OCI-LY7 (cell line): ENCODE measurements at regions not wholly inside any gene's neighbourhood (a gene's known extent, or its start where the extent isn't known, plus 50 kb on each side); places are given as distances from the start of the nearest gene placed in this dataset.

Experiments used
- BruUV-seq: library from RNA; stranded (reverse); fragments of 400-500 nt; replicated peaks from 2 replicates; lab custom pipeline; 2021; lab: Mats Ljungman, UMichigan
- CTCF ChIA-PET: fragments of 300-600 bp; sonication (Branson Sonifier 250); formaldehyde crosslinking; loops from one replicate; lab custom pipeline; 2022; ENCODE audit warnings: antibody characterized with exemption; ENCODE audit not compliant: unreplicated experiment; lab: Charles Lee
- POLR2A ChIA-PET: fragments of 300-600 bp; sonication (Branson Sonifier 250); formaldehyde crosslinking; loops from one replicate; lab custom pipeline; 2022; ENCODE audit warnings: antibody characterized with exemption; lab: Charles Lee
- DNase-seq: peaks from one replicate; pipeline ENCODE4 v3.0.0-alpha.2; 2015; ENCODE audit warnings: low spot score
- H2AFZ ChIP-seq: fragments of 200-600 bp; sonication (generic), shearing (Covaris generic); 2 replicates; pipeline ENCODE4 v1.6.1; 2014; ENCODE audit warnings: mild to moderate bottlenecking, antibody characterized with exemption, low read length, moderate library complexity
- H3K27ac ChIP-seq: fragments of 200-600 bp; sonication (generic); 2 replicates; pipeline ENCODE4 v1.5.1; 2014; ENCODE audit warnings: mixed run types, low read depth, mild to moderate bottlenecking, moderate library complexity, low read length, inconsistent platforms; ENCODE audit not compliant: poor library complexity, severe bottlenecking
- H3K36me3 ChIP-seq: fragments of 200-600 bp; sonication (generic); 2 replicates; pipeline ENCODE4 v1.6.1; 2014; ENCODE audit warnings: mild to moderate bottlenecking, antibody characterized with exemption, low read length, moderate library complexity, mixed read lengths; ENCODE audit not compliant: insufficient read depth
- H3K4me1 ChIP-seq: fragments of 200-600 bp; sonication (generic); 2 replicates; pipeline ENCODE4 v1.5.1; 2014; ENCODE audit warnings: mild to moderate bottlenecking, low read length; ENCODE audit not compliant: insufficient read depth, poor library complexity, severe bottlenecking
- H3K4me2 ChIP-seq: fragments of 200-600 bp; sonication (generic); 2 replicates; pipeline ENCODE4 v1.6.1; 2014; ENCODE audit warnings: mild to moderate bottlenecking, low read length
- H3K4me3 ChIP-seq: fragments of 200-600 bp; sonication (generic); 2 replicates; pipeline ENCODE4 v1.5.1; 2014; ENCODE audit warnings: mild to moderate bottlenecking, low read depth, low read length; ENCODE audit not compliant: poor library complexity, severe bottlenecking
- H3K79me2 ChIP-seq: fragments of 200-600 bp; sonication (generic); 2 replicates; pipeline ENCODE4 v1.6.1; 2016; ENCODE audit warnings: low read depth, mild to moderate bottlenecking, low read length, moderate library complexity, mixed read lengths; ENCODE audit not compliant: insufficient read depth
- H3K9me2 ChIP-seq: fragments of 200-600 bp; sonication (generic); 2 replicates; pipeline ENCODE4 v1.6.1; 2016; ENCODE audit warnings: mild to moderate bottlenecking, low read length, mixed read lengths; ENCODE audit not compliant: insufficient read depth
- H3K9me3 ChIP-seq: fragments of 200-600 bp; sonication (generic); 2 replicates; pipeline ENCODE4 v1.6.1; 2014; ENCODE audit warnings: mild to moderate bottlenecking, mixed run types, low read length, mixed read lengths
- H4K20me1 ChIP-seq: fragments of 200-600 bp; sonication (generic); 2 replicates; pipeline ENCODE4 v1.6.1; 2014; ENCODE audit warnings: mild to moderate bottlenecking, antibody characterized with exemption, low read length, moderate library complexity, mixed read lengths; ENCODE audit not compliant: insufficient read depth
- CTCF ChIP-seq: fragments of 200-600 bp; sonication (generic); conservative IDR thresholded peaks from 2 replicates; pipeline ENCODE4 v1.5.1; 2014; ENCODE audit warnings: mild to moderate bottlenecking, antibody characterized with exemption, low read length, moderate library complexity, mixed read lengths
- EZH2phosphoT487 ChIP-seq: fragments of 200-600 bp; sonication (generic); IDR thresholded peaks from 2 replicates; pipeline ENCODE4 v1.6.1; 2018; ENCODE audit warnings: low read depth, borderline replicate concordance, mild to moderate bottlenecking, mixed run types, antibody characterized with exemption, low read length, moderate library complexity, mixed read lengths
- intact Hi-C: fragments of 100-400 bp; cut with micrococcal nuclease; formaldehyde crosslinking; loops from one replicate; pipeline ENCODE4 v1.10.0; 2022; ENCODE audit not compliant: unreplicated experiment

- no peak overlapping the region for H3K27ac ChIP-seq
- POLR2A ChIA-PET: no interaction called here
- H2AFZ ChIP-seq: no peak overlapping the region
- intact Hi-C loops: no loop called here
- BruUV-seq: no TSS peak
- H3K4me1 ChIP-seq: no peaks in the 10 kb centered on the region
- TF ChIP-seq EZH2phosphoT487 (no peak), CTCF (no peak)
- H4K20me1 ChIP-seq: no peaks in the 10 kb centered on the region
- no peaks in the 10 kb centered on the region for H3K9me2 ChIP-seq
- no peak for DNase-seq
- no peaks in the 10 kb centered on the region for H3K36me3 ChIP-seq
- H3K9me3 ChIP-seq: no peaks in the 10 kb centered on the region
- CTCF ChIA-PET: no interaction called here
- H3K79me2 ChIP-seq: no peaks in the 10 kb centered on the region
- no peak overlapping the region for H3K4me3 ChIP-seq
- no peak overlapping the region for H3K4me2 ChIP-seq
Measured at GRCh38 chr9:126158588-126159429, 167.8 kb upstream of the MVB12B start.

- Histone ChIP-seq H3K27ac (no peak overlapping the region), H3K4me2 (no peak overlapping the region), H3K36me3 (no peaks in the 10 kb centered on the region), H3K4me1 (no peaks in the 10 kb centered on the region), H3K79me2 (no peaks in the 10 kb centered on the region), H3K4me3 (no peak overlapping the region), H2AFZ (no peak overlapping the region), H3K9me2 (no peaks in the 10 kb centered on the region), H4K20me1 (no peaks in the 10 kb centered on the region), H3K9me3 (no peaks in the 10 kb centered on the region)
- DNase-seq: no peak
- no TSS peak for BruUV-seq
- ChIA-PET CTCF (no interaction called here), POLR2A (no interaction called here)
- intact Hi-C loops: no loop called here
- TF ChIP-seq EZH2phosphoT487: no peak
- TF ChIP-seq CTCF: no peak
Measured at GRCh38 chr9:126159430-126160060, 167.1 kb upstream of the MVB12B start.
